GM12864 (cell line): ENCODE measurements at regions not wholly inside any gene's neighbourhood (a gene's known extent, or its start where the extent isn't known, plus 50 kb on each side); places are given as distances from the start of the nearest gene placed in this dataset.
"Not testable (repeated sequence)": the region's sequence is repeated elsewhere in the genome, so short reads cannot be mapped to it uniquely, and the experiment has no call there.

Experiments used
- DNase-seq: peaks from one replicate; pipeline ENCODE4 v3.0.0-alpha.2; 2011; ENCODE audit warnings: low read depth
- H3K4me3 ChIP-seq: 2 replicates; pipeline ENCODE4 v1.5.1; 2011; ENCODE audit warnings: mild to moderate bottlenecking, low read depth, low read length, control low read depth
- TF ChIP-seq, protein P1 (sequence below): IDR thresholded peaks from 2 replicates; pipeline ENCODE4 v1.5.1; 2011; ENCODE audit warnings: low read depth, mild to moderate bottlenecking, moderate library complexity, low read length, control low read depth, inconsistent platforms; ENCODE audit errors: missing control alignments

DNA sequence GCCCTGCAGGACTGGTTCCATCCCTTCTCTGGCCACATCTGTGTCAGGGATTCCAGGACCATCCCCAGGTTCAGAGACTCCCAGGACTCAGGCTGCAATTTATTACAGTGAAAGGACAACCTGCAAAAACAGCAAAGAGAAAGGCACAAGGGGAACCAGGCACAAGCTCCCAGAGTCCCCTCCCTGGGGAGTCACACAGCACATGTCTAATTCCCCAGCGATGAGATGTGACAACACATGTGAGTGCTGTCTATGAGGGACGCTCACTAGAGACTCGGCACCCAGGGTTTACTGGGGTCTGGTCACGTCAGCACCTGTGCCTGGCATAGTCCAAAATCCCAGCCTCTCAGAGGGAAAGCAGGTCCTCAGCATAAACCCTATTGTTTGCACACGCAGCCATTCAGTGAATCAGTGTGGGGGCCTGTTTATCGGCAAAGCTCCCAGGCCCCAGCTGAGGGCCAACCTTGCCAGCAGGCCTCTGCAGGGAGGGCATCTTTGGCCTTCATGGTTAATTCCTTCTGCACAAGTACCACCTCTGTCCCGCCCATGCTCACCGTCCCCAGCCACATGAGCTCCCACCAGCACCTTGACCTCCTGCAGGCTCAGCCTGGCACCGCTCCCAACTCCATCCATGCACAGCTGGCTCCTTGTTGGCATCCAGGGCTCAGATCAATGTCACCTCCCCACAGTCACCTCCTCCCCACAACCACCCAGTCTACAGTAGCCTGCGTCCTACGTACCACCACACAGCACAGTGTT, 198.9 kb upstream of the SFSWAP start:
- TF ChIP-seq, protein P1, sequence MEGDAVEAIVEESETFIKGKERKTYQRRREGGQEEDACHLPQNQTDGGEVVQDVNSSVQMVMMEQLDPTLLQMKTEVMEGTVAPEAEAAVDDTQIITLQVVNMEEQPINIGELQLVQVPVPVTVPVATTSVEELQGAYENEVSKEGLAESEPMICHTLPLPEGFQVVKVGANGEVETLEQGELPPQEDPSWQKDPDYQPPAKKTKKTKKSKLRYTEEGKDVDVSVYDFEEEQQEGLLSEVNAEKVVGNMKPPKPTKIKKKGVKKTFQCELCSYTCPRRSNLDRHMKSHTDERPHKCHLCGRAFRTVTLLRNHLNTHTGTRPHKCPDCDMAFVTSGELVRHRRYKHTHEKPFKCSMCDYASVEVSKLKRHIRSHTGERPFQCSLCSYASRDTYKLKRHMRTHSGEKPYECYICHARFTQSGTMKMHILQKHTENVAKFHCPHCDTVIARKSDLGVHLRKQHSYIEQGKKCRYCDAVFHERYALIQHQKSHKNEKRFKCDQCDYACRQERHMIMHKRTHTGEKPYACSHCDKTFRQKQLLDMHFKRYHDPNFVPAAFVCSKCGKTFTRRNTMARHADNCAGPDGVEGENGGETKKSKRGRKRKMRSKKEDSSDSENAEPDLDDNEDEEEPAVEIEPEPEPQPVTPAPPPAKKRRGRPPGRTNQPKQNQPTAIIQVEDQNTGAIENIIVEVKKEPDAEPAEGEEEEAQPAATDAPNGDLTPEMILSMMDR: no peak
- H3K4me3 ChIP-seq: no peak overlapping the region
- DNase-seq: no peak

DNA sequence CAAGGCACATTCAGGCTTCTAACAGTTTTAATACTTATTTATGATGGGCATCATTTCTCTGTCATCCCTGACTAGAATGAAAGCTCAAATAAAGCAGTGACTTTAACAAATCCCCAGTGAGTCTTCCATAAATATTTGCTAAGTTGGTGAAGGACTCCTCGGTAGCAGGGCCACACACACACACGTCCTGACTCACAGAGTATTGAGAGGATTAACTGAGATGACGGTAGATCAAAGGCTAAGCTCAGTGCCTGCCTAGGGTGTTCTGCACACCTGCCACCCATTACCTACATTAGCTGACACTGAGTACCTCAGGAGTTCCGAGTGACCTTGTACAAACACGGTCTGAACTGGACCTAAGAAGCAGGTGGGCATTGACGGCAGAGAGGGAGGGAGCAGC, 197.3 kb upstream of the SFSWAP start:
- TF ChIP-seq, protein P1: no peak
- no peak for DNase-seq
- H3K4me3 ChIP-seq: no peak overlapping the region

DNA sequence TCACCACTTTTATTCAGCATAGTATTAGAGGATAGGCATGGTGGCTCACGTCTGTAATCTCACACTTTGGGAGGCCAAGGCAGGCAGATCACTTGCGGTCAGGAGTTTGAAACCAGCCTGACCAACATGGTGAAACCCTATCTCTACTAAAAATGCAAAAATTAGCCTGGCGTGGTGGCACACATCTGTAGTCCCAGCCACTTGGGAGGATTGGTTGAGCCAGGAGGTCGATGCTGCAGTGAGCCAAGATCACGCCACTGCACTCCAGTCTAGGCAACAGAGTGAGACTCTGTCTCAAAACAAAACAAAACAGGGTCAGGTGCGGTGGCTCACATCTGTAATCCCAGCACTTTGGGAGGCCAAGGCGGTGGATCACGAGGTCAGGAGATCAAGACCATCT, 190.3 kb upstream of the SFSWAP start:
- not testable (repeated sequence) for H3K4me3 ChIP-seq, DNase-seq

DNA sequence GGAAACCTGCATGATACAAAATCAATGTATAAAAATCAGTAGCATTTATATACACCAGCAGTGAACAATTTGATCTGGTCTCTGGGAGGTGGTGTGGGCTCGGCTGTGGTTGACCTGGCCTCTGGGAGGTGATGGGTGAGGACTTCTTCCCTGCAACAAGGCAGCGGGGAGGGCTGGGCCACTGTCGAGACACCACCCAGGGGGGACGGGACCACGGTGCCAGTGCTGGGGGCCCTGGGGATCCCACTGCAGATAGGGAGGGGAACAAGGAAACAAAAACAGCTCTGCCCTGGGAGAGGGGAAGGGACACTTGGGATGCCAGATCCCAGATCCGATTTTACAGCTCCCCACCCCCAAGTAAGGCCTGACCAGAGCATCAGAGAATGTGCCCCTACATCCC, 189.6 kb upstream of the SFSWAP start:
- DNase-seq: no peak
- TF ChIP-seq, protein P1: no peak
- H3K4me3 ChIP-seq: no peak overlapping the region

DNA sequence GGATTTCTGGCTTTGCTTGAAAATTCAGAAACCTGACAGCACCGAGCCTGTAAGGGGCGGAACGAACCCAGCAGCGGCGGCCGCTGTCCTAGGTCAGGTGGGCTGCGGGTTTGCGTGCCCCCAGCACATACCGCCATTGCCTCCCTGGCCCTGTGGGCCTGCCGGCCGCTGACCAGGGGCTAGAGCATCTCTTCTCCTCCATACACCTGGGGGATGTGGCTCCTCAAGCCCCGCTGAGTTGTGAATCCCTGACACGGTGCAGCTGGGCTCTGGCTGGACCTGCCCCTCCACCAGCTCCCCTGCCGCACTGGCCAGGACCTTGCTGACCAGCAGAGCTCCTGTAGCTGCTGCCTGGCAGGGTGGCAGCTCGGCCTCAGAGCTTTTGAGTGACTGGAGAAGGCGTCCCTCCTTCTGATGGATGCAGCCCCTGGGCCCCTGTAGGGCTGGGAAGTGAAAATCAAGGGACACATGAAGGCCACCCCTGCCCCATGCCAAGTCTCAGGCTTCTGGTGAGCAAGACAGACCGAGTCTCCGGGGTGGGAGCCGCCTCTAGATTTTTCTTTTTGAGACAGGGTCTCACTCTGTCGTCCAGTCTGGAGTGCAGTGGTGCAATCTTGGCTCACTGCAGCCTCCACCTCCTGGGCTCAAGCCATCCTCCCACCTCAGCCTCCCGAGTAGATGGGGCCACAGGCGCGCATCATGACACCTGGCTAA, 184.9 kb upstream of the SFSWAP start:
- no peak overlapping the region for H3K4me3 ChIP-seq
- DNase-seq: no peak
- TF ChIP-seq, protein P1: no peak

DNA sequence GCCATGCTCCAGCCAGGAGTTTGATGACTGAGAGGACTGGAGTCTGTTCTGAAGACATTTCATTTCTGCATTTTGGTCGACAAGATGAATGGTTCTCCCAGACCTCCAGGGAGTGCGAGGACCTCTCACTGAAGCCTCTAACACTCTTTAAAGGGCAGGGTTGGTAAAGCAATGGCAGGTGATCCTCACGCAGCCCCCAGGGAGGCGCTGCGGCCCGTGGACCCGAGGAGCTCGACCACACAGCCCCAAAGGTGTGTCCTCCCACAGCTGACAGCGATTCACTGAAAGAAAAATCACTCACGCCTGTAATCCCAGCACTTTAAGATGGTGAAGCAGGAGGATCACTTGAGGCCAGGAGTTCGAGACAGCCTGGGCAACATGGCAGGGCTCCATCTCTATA, 183.8 kb upstream of the SFSWAP start:
- no peak overlapping the region for H3K4me3 ChIP-seq
- DNase-seq: no peak
- TF ChIP-seq, protein P1: no peak

DNA sequence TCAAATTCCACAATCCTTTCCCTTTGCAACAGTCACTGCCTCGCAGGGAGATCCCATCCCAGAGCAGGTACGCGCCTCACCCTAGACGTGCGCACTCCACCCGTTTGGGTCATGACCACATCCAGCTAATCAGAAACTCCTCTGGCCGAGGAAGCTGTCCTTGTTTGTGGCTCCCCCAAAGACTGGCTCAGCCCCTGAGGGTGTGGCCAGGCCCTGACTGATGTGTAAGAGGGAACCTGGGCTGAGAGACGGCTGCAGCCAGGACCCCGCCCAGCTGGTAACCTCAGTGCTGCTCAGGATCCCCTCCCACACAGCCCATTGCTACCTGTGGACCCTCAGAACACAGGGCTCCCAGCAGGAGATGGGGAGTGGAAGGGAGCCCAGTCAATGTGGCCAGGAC, 183.2 kb upstream of the SFSWAP start:
- no peak overlapping the region for H3K4me3 ChIP-seq
- TF ChIP-seq, protein P1: no peak
- DNase-seq: no peak
